Smooth muscle cell (in vitro differentiated cells): ENCODE measurements at regions not wholly inside any gene's neighbourhood (a gene's known extent, or its start where the extent isn't known, plus 50 kb on each side); places are given as distances from the start of the nearest gene placed in this dataset.
A peak's percentile ranks its signal among the peaks of the same experiment; 100 is the strongest.

Experiments used
- DNase-seq: peaks from one replicate; lab custom pipeline; 2025; ENCODE audit not compliant: unreplicated experiment; lab: John Stamatoyannopoulos, UW
- H2AFZ ChIP-seq: fragments of 200-600 bp; sonication (generic); 2 replicates; pipeline ENCODE4 v1.6.0; 2016; ENCODE audit warnings: antibody characterized with exemption, low read depth, mild to moderate bottlenecking
- H3F3A ChIP-seq: fragments of 200-600 bp; sonication (generic); 2 replicates; pipeline ENCODE4 v1.6.0; 2017; ENCODE audit warnings: antibody characterized with exemption, low read depth
- H3K27ac ChIP-seq: fragments of 200-600 bp; sonication (generic); 2 replicates; pipeline ENCODE4 v1.5.1; 2016; ENCODE audit warnings: low read depth, mild to moderate bottlenecking
- H3K27me3 ChIP-seq: fragments of 200-600 bp; sonication (generic); 2 replicates; pipeline ENCODE4 v1.6.1; 2016; ENCODE audit warnings: low read depth, mild to moderate bottlenecking
- H3K36me3 ChIP-seq: fragments of 200-600 bp; sonication (generic); 2 replicates; pipeline ENCODE4 v1.5.1; 2016; ENCODE audit warnings: low read depth
- H3K4me1 ChIP-seq: fragments of 200-600 bp; sonication (generic); 2 replicates; pipeline ENCODE4 v1.5.1; 2016; ENCODE audit warnings: low read depth
- H3K4me2 ChIP-seq: fragments of 200-600 bp; sonication (generic); 2 replicates; pipeline ENCODE4 v1.6.0; 2016; ENCODE audit warnings: mild to moderate bottlenecking
- H3K4me3 ChIP-seq: fragments of 200-600 bp; sonication (generic); 2 replicates; pipeline ENCODE4 v1.5.1; 2016; ENCODE audit warnings: mild to moderate bottlenecking
- H3K79me2 ChIP-seq: fragments of 200-600 bp; sonication (generic); 2 replicates; pipeline ENCODE4 v1.6.0; 2016; ENCODE audit warnings: low read depth, mild to moderate bottlenecking
- H3K9ac ChIP-seq: fragments of 200-600 bp; sonication (generic); 2 replicates; pipeline ENCODE4 v1.6.0; 2016; ENCODE audit warnings: low read depth
- H3K9me3 ChIP-seq: fragments of 200-600 bp; sonication (generic); replicated peaks from 2 replicates; pipeline ENCODE4 v1.5.1; 2016; ENCODE audit warnings: low read depth
- H4K20me1 ChIP-seq: fragments of 200-600 bp; sonication (generic); 2 replicates; pipeline ENCODE4 v1.6.0; 2016; ENCODE audit warnings: low read depth
- CTCF ChIP-seq: fragments of 200-600 bp; sonication (generic); IDR thresholded peaks from 2 replicates; pipeline ENCODE4 v1.5.1; 2017; ENCODE audit warnings: borderline replicate concordance, mild to moderate bottlenecking, antibody characterized with exemption; ENCODE audit not compliant: insufficient read depth, poor library complexity, severe bottlenecking
- WGBS: methylation state at CpG from one replicate; pipeline ENCODE4 v1.1.7; 2016; ENCODE audit warnings: low lambda C conversion rate; 5-methylcytosine and 5-hydroxymethylcytosine counted together

GRCh38 chr4:11698033-11698432 lies 269.3 kb upstream of the HS3ST1 start:
- H3K4me1 ChIP-seq = peaks cover 9% of the 10 kb centered on the region
- WGBS = 57% methylated on average over 2 of the region's 2 CpGs

GRCh38 chr4:11693693-11694092 lies 265.0 kb upstream of the HS3ST1 start:
- no peak overlapping the region for H3K4me2 ChIP-seq
- no peaks in the 10 kb centered on the region for H3K36me3 ChIP-seq
- WGBS = 36% methylated on average over 2 of the region's 2 CpGs
- H3K4me3 ChIP-seq = no peak overlapping the region
- no peak overlapping the region for H3K27ac ChIP-seq
- TF ChIP-seq CTCF = no peak
- no peak overlapping the region for H3K9ac ChIP-seq
- no peak overlapping the region for H2AFZ ChIP-seq
- H3K9me3 ChIP-seq = peaks cover 10% of the 10 kb centered on the region
- no peaks in the 10 kb centered on the region for H3K4me1 ChIP-seq
- H3K79me2 ChIP-seq = no peaks in the 10 kb centered on the region
- no peak for DNase-seq
- no peaks in the 10 kb centered on the region for H3K27me3 ChIP-seq
- no peaks in the 10 kb centered on the region for H3F3A ChIP-seq
- H4K20me1 ChIP-seq = no peaks in the 10 kb centered on the region

More at GRCh38 chr4:11698033-11698432, 269.3 kb upstream of the HS3ST1 start:
- no peaks in the 10 kb centered on the region for H4K20me1 ChIP-seq
- H3K4me3 ChIP-seq = no peak overlapping the region
- H3K4me2 ChIP-seq = no peak overlapping the region
- peaks cover 10% of the 10 kb centered on the region for H3K9me3 ChIP-seq
- peaks cover 2% of the 10 kb centered on the region for H3F3A ChIP-seq
- H3K27ac ChIP-seq = peak overlapping the region; percentile 18
- H3K79me2 ChIP-seq = no peaks in the 10 kb centered on the region
- no peak overlapping the region for H3K9ac ChIP-seq
- no peaks in the 10 kb centered on the region for H3K36me3 ChIP-seq
- H3K27me3 ChIP-seq = no peaks in the 10 kb centered on the region
- DNase-seq = no peak
- no peak for TF ChIP-seq CTCF
- no peak overlapping the region for H2AFZ ChIP-seq

GRCh38 chr4:11691236-11691635 lies 262.5 kb upstream of the HS3ST1 start:
- no peaks in the 10 kb centered on the region for H4K20me1 ChIP-seq
- no peaks in the 10 kb centered on the region for H3K36me3 ChIP-seq
- peaks cover 10% of the 10 kb centered on the region for H3K9me3 ChIP-seq
- DNase-seq = no peak
- no peaks in the 10 kb centered on the region for H3F3A ChIP-seq
- no peaks in the 10 kb centered on the region for H3K79me2 ChIP-seq
- no peak overlapping the region for H3K4me2 ChIP-seq
- H3K9ac ChIP-seq = no peak overlapping the region
- H3K4me3 ChIP-seq = no peak overlapping the region
- H3K27me3 ChIP-seq = no peaks in the 10 kb centered on the region
- no peak for TF ChIP-seq CTCF
- no peak overlapping the region for H3K27ac ChIP-seq
- no peak overlapping the region for H2AFZ ChIP-seq
- 83% methylated on average over 3 of the region's 3 CpGs for WGBS
- no peaks in the 10 kb centered on the region for H3K4me1 ChIP-seq

GRCh38 chr4:11687727-11688126 lies 259.0 kb upstream of the HS3ST1 start:
- Histone ChIP-seq H3K27me3 (peaks cover 7% of the 10 kb centered on the region), H3K36me3 (no peaks in the 10 kb centered on the region), H4K20me1 (no peaks in the 10 kb centered on the region), H3K79me2 (no peaks in the 10 kb centered on the region), H3F3A (no peaks in the 10 kb centered on the region), H3K9ac (no peak overlapping the region), H2AFZ (no peak overlapping the region), H3K4me2 (no peak overlapping the region), H3K27ac (no peak overlapping the region), H3K4me3 (no peak overlapping the region), H3K4me1 (no peaks in the 10 kb centered on the region), H3K9me3 (no peaks in the 10 kb centered on the region)
- no peak for TF ChIP-seq CTCF
- WGBS = 94% methylated on average over 1 of the region's 1 CpG
- no peak for DNase-seq
